Motor neuron (in vitro differentiated cells): ENCODE measurements at regions not wholly inside any gene's neighbourhood (a gene's known extent, or its start where the extent isn't known, plus 50 kb on each side); places are given as distances from the start of the nearest gene placed in this dataset.

Experiments
- ATAC-seq, 8 experiments: fragments of 200-7000 bp; cut with Tn5 transposase; replicated peaks in 6 of 8; 2 replicates each; pipeline ENCODE4 v1.8.0; 2021; ENCODE audit warnings: mild to moderate bottlenecking in 8 of 8, moderate library complexity in 8 of 8
- H3K27ac ChIP-seq, 2 donors: fragments of 250-450 bp; sonication (Bioruptor Pico); 2 replicates each; pipeline ENCODE4 v1.9.0; 2021; ENCODE audit warnings: antibody characterized with exemption in 2 of 2, mild to moderate bottlenecking in 2 of 2, moderate library complexity in 1 of 2
- H3K4me1 ChIP-seq, 2 donors: fragments of 250-450 bp; sonication (Bioruptor Pico); replicated peaks in 1 of 2; 2 replicates each; pipeline ENCODE4 v1.6.1; 2021; ENCODE audit warnings: antibody characterized with exemption in 2 of 2, mild to moderate bottlenecking in 2 of 2, moderate library complexity in 1 of 2
- H3K4me3 ChIP-seq, 5 donors: fragments of 250-450 bp; sonication (Bioruptor Pico); 2 replicates each; pipeline ENCODE4 v1.9.0; 2021; ENCODE audit warnings: antibody characterized with exemption in 5 of 5, mild to moderate bottlenecking in 5 of 5, moderate library complexity in 4 of 5
- WGBS, 10 experiments: fragments of 450-650 bp; shearing (Covaris generic); methylation state at CpG; one replicate each; pipeline ENCODE4 v1.0.0; 2022; 5-methylcytosine and 5-hydroxymethylcytosine counted together
- in situ Hi-C, 9 experiments: fragments of 400-800 bp; cut with MboI; loops; one replicate each; pipeline ENCODE4 v1.15.0; 2021; ENCODE audit warnings: low sequenced_read_pairs in 9 of 9, low pct_unique_long_range_greater_than_20kb in 2 of 9; ENCODE audit not compliant: unreplicated experiment in 9 of 9

GRCh38 chr5:84647581-84647980 is 262.9 kb upstream of the EDIL3 start:
- no peak overlapping the region for H3K4me3 ChIP-seq
- in situ Hi-C loops, result no loop called here
- H3K4me1 ChIP-seq, result peaks cover 0 to 7% of the 10 kb centered on the region in 2 donors
- no peak overlapping the region for H3K27ac ChIP-seq
- no peak for ATAC-seq
- WGBS, 10 experiments, result 43 to 100% (median 72%) methylated on average over 1 to 2 of the region's 2 CpGs

GRCh38 chr5:84642795-84643194 is 258.1 kb upstream of the EDIL3 start:
- in situ Hi-C loops, result no loop called here
- no peak for ATAC-seq
- Histone ChIP-seq H3K4me3 (no peak overlapping the region), H3K4me1 (no peaks in the 10 kb centered on the region), H3K27ac (no peak overlapping the region)
- WGBS, 10 experiments, result 49 to 100% (median 88%) methylated on average over 1 to 2 of the region's 2 CpGs; no CpG with 5 or more reads in 1 of the 10 experiments

- in situ Hi-C loops, result no loop called here
- Histone ChIP-seq H3K27ac (no peak overlapping the region), H3K4me3 (no peak overlapping the region), H3K4me1 (no peaks in the 10 kb centered on the region)
- 51 to 100% (median 94%) methylated on average over 3 to 8 of the region's 8 CpGs; no CpG with 5 or more reads in 1 of the 10 experiments for WGBS, 10 experiments
- ATAC-seq, result no peak
Measured at GRCh38 chr5:84642324-84642723, 257.6 kb upstream of the EDIL3 start.

- H3K4me1 ChIP-seq, result no peaks in the 10 kb centered on the region
- 57 to 100% (median 86%) methylated on average over 1 of the region's 1 CpG; no CpG with 5 or more reads in 5 of the 10 experiments for WGBS, 10 experiments
- H3K4me3 ChIP-seq, result no peak overlapping the region
- ATAC-seq, result no peak
- in situ Hi-C loops, result no loop called here
- no peak overlapping the region for H3K27ac ChIP-seq
Measured at GRCh38 chr5:84637662-84638375, 253.1 kb upstream of the EDIL3 start.

GRCh38 chr5:84635235-84636055 is 250.8 kb upstream of the EDIL3 start:
- in situ Hi-C loops, result no loop called here
- Histone ChIP-seq H3K4me3 (no peak overlapping the region), H3K4me1 (no peaks in the 10 kb centered on the region), H3K27ac (no peak overlapping the region)
- 66 to 100% (median 100%) methylated on average over 1 to 4 of the region's 22 CpGs; no CpG with 5 or more reads in 7 of the 10 experiments for whole genome bisulfite sequencing, 10 experiments
- no peak for ATAC-seq

- H3K27ac ChIP-seq, result no peak overlapping the region
- in situ Hi-C loops, result no loop called here
- WGBS, 10 experiments, result 60 to 100% (median 98%) methylated on average over 1 to 4 of the region's 11 CpGs; no CpG with 5 or more reads in 6 of the 10 experiments
- H3K4me1 ChIP-seq, result no peaks in the 10 kb centered on the region
- H3K4me3 ChIP-seq, result no peak overlapping the region
- peak in 2 of 8 experiments; percentile 17 to 22 for ATAC-seq
Measured at GRCh38 chr5:84634256-84634655, 249.6 kb upstream of the EDIL3 start.

GRCh38 chr5:84632418-84632817 is 247.7 kb upstream of the EDIL3 start:
- in situ Hi-C loops, result no loop called here
- WGBS, 10 experiments, result 25 to 100% (median 83%) methylated on average over 1 to 3 of the region's 3 CpGs
- peak in 1 of 8 experiments; percentile 92 for ATAC-seq
- Histone ChIP-seq H3K4me1 (no peaks in the 10 kb centered on the region), H3K4me3 (no peak overlapping the region), H3K27ac (no peak overlapping the region)

GRCh38 chr5:84628918-84629317 is 244.2 kb upstream of the EDIL3 start:
- in situ Hi-C loops, result no loop called here
- 21 to 93% (median 80%) methylated on average over 1 to 2 of the region's 2 CpGs; no CpG with 5 or more reads in 1 of the 10 experiments for WGBS, 10 experiments
- H3K4me1 ChIP-seq, result no peaks in the 10 kb centered on the region
- no peak for ATAC-seq
- no peak overlapping the region for H3K27ac ChIP-seq
- no peak overlapping the region for H3K4me3 ChIP-seq

- in situ Hi-C loops, result no loop called here
- ATAC-seq, result no peak
- WGBS, 10 experiments, result 36 to 100% (median 85%) methylated on average over 1 to 2 of the region's 2 CpGs; no CpG with 5 or more reads in 3 of the 10 experiments
- Histone ChIP-seq H3K4me1 (peaks cover 0 to 3% of the 10 kb centered on the region in 2 donors), H3K4me3 (no peak overlapping the region), H3K27ac (no peak overlapping the region)
Measured at GRCh38 chr5:84623019-84623418, 238.3 kb upstream of the EDIL3 start.

GRCh38 chr5:84622461-84622860 is 237.8 kb upstream of the EDIL3 start:
- WGBS, 10 experiments, result 21 to 91% (median 64%) methylated on average over 2 to 3 of the region's 3 CpGs
- Histone ChIP-seq H3K4me3 (no peak overlapping the region), H3K4me1 (peaks cover 0 to 3% of the 10 kb centered on the region in 2 donors), H3K27ac (no peak overlapping the region)
- peak in 5 of 8 experiments; percentile 80 to 92 (median 85) for ATAC-seq
- in situ Hi-C loops, result no loop called here

- Histone ChIP-seq H3K4me3 (no peak overlapping the region), H3K4me1 (peaks cover 0 to 3% of the 10 kb centered on the region in 2 donors), H3K27ac (no peak overlapping the region)
- 0 to 100% (median 50%) methylated on average over 1 of the region's 1 CpG for WGBS, 10 experiments
- no peak for ATAC-seq
- in situ Hi-C loops, result no loop called here
Measured at GRCh38 chr5:84618262-84618661, 233.6 kb upstream of the EDIL3 start.

GRCh38 chr5:84614906-84615305 is 230.2 kb upstream of the EDIL3 start:
- in situ Hi-C loops, result no loop called here
- H3K4me1 ChIP-seq, result no peaks in the 10 kb centered on the region
- 23 to 100% (median 90%) methylated on average over 1 to 3 of the region's 3 CpGs; no CpG with 5 or more reads in 3 of the 10 experiments for WGBS, 10 experiments
- no peak overlapping the region for H3K4me3 ChIP-seq
- no peak overlapping the region for H3K27ac ChIP-seq
- ATAC-seq, result peak in 1 of 8 experiments; percentile 60

GRCh38 chr5:84606784-84607183 is 222.1 kb upstream of the EDIL3 start:
- 0 to 94% (median 76%) methylated on average over 2 to 5 of the region's 5 CpGs; no CpG with 5 or more reads in 1 of the 10 experiments for WGBS, 10 experiments
- in situ Hi-C loops, result no loop called here
- peak in 1 of 8 experiments; percentile 91 for ATAC-seq
- no peaks in the 10 kb centered on the region for H3K4me1 ChIP-seq
- H3K27ac ChIP-seq, result no peak overlapping the region
- no peak overlapping the region for H3K4me3 ChIP-seq
